ENCODE measurements at regions not wholly inside any gene's neighbourhood (a gene's known extent, or its start where the extent isn't known, plus 50 kb on each side); places are given as distances from the start of the nearest gene placed in this dataset.

DNA sequence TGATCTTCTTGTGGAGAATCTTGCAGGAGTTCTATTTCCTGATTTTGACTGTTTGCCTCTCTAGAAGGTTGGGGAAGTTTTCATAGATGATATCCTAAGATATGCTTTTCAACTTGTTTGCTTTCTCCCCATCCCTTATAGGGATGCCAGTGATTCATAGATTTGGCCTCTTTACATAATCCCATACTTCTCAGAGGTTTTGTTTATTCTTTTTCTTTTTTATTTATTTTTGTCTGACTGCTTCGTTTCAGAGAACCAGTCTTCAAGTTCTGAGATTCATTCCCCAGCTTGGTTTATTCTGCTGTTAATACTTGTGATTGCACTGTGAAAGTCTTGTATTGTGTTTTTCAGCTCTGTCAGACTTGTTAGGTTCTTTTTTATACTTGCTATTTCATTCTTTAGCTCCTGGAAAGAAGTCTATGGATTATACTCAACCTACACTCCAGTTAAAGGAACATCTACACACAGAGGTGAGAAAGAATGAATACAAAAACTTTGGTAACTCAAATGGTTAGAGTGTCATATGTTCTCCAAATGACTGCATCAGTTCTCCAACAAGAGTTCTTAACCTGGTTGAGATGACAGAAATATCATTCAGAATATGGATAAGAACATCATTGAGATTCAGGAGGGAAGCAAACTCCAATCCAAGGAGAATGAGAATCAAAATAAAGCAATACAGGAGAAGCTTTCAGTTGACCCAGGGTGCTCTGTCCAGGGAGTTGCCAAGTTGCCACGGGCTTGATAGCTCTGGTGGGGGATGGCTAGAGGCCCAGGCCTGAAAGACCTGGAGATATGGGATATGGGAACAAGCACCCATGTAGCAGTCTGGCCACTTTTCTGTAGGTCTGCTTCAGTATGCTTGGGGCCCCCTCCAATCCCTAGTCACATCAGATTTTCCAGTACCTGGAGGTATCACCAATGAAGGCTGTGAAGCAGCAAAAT lies 150.3 kb downstream of the AHR start:
- H3K4me2 ChIP-seq (ENCODE audit: low read length), result no peak overlapping the region
- no peaks in the 10 kb centered on the region for H3K27me3 ChIP-seq (ENCODE audit: low read depth, low read length)
- TF ChIP-seq, protein P1, sequence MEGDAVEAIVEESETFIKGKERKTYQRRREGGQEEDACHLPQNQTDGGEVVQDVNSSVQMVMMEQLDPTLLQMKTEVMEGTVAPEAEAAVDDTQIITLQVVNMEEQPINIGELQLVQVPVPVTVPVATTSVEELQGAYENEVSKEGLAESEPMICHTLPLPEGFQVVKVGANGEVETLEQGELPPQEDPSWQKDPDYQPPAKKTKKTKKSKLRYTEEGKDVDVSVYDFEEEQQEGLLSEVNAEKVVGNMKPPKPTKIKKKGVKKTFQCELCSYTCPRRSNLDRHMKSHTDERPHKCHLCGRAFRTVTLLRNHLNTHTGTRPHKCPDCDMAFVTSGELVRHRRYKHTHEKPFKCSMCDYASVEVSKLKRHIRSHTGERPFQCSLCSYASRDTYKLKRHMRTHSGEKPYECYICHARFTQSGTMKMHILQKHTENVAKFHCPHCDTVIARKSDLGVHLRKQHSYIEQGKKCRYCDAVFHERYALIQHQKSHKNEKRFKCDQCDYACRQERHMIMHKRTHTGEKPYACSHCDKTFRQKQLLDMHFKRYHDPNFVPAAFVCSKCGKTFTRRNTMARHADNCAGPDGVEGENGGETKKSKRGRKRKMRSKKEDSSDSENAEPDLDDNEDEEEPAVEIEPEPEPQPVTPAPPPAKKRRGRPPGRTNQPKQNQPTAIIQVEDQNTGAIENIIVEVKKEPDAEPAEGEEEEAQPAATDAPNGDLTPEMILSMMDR (IDR thresholded peaks at IDR 0.05; ENCODE audit: low read depth, low read length), result no peak
- TF ChIP-seq EZH2phosphoT487 (IDR thresholded peaks at IDR 0.05; ENCODE audit: low read depth), result no peak
- no peak overlapping the region for H2AFZ ChIP-seq (ENCODE audit: low read depth, low read length)
- H3K36me3 ChIP-seq (replicated peaks; ENCODE audit: low read depth, low read length), result peaks cover 7% of the 10 kb centered on the region
- no peaks in the 10 kb centered on the region for H3K4me1 ChIP-seq (ENCODE audit: low read length)
- 0 out of 2 replicates have a peak, but pooled peaks cover 4% of the 10 kb centered on the region for H3K9me3 ChIP-seq (ENCODE audit: insufficient read depth, low read length)
- no peak overlapping the region for H3K27ac ChIP-seq (ENCODE audit: low read length)
- H3K9ac ChIP-seq (ENCODE audit: low read length), result no peak overlapping the region
- no peak overlapping the region for H3K4me3 ChIP-seq (ENCODE audit: low read length)
- no peaks in the 10 kb centered on the region for H3K79me2 ChIP-seq (ENCODE audit: low read length)
- no peaks in the 10 kb centered on the region for H4K20me1 ChIP-seq (ENCODE audit: insufficient read depth, low read length)

DNA sequence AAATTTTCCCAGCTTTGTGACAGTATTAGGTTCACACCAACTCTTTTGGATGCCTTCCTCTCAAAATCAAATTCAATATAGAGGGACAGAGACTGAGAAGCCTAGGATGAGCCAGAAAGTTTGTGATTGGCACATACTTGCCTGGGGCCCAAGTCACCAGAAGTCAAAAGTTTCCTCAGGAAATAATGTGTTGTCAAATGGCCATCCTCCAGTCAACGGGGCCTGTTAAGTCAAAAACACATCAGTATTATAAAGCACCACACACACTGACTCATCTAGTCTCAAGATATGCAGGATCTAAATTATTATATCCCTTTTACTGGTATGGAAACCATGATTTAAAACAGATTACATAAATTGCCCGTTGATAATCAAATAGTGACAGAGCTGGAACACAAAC lies 158.1 kb downstream of the AHR start:
- no peaks in the 10 kb centered on the region for H3K9me3 ChIP-seq (ENCODE audit: insufficient read depth, low read length)
- no peaks in the 10 kb centered on the region for H3K4me1 ChIP-seq (ENCODE audit: low read length)
- H3K36me3 ChIP-seq (replicated peaks; ENCODE audit: low read depth, low read length), result peaks cover 2% of the 10 kb centered on the region
- no peak overlapping the region for H2AFZ ChIP-seq (ENCODE audit: low read depth, low read length)
- no peaks in the 10 kb centered on the region for H3K27me3 ChIP-seq (ENCODE audit: low read depth, low read length)
- no peak overlapping the region for H3K4me2 ChIP-seq (ENCODE audit: low read length)
- H3K4me3 ChIP-seq (ENCODE audit: low read length), result no peak overlapping the region
- H3K9ac ChIP-seq (ENCODE audit: low read length), result no peak overlapping the region
- H4K20me1 ChIP-seq (ENCODE audit: insufficient read depth, low read length), result no peaks in the 10 kb centered on the region
- H3K27ac ChIP-seq (ENCODE audit: low read length), result no peak overlapping the region
- no peaks in the 10 kb centered on the region for H3K79me2 ChIP-seq (ENCODE audit: low read length)
- no peak for TF ChIP-seq EZH2phosphoT487 (IDR thresholded peaks at IDR 0.05; ENCODE audit: low read depth)
- TF ChIP-seq, protein P1 (IDR thresholded peaks at IDR 0.05; ENCODE audit: low read depth, low read length), result no peak

DNA sequence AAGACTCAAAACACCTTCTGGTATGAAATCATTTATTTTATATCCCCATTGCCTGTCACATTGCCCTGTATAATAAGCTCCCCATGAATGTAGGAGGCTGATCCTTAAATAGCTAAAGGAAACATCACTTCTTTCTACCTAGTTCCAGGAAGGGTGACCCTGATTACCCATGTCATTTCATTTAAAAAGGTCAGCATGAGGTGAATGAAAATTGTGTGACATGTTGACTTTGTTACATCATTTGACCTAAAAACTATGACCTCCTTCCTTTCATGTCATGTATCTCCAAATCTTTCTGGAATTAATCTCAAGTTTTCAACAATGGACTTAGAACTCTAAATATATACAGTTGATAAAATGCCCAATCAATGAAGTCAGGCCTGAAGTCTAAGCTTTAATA lies 161.5 kb downstream of the AHR start:
- H3K36me3 ChIP-seq (replicated peaks; ENCODE audit: low read depth, low read length), result no peaks in the 10 kb centered on the region
- H2AFZ ChIP-seq (ENCODE audit: low read depth, low read length), result no peak overlapping the region
- H3K27ac ChIP-seq (ENCODE audit: low read length), result no peak overlapping the region
- no peaks in the 10 kb centered on the region for H3K9me3 ChIP-seq (ENCODE audit: insufficient read depth, low read length)
- H3K79me2 ChIP-seq (ENCODE audit: low read length), result no peaks in the 10 kb centered on the region
- H4K20me1 ChIP-seq (ENCODE audit: insufficient read depth, low read length), result no peaks in the 10 kb centered on the region
- H3K27me3 ChIP-seq (ENCODE audit: low read depth, low read length), result no peaks in the 10 kb centered on the region
- H3K4me3 ChIP-seq (ENCODE audit: low read length), result no peak overlapping the region
- no peak overlapping the region for H3K4me2 ChIP-seq (ENCODE audit: low read length)
- no peak for TF ChIP-seq EZH2phosphoT487 (IDR thresholded peaks at IDR 0.05; ENCODE audit: low read depth)
- H3K4me1 ChIP-seq (ENCODE audit: low read length), result no peaks in the 10 kb centered on the region
- no peak overlapping the region for H3K9ac ChIP-seq (ENCODE audit: low read length)

DNA sequence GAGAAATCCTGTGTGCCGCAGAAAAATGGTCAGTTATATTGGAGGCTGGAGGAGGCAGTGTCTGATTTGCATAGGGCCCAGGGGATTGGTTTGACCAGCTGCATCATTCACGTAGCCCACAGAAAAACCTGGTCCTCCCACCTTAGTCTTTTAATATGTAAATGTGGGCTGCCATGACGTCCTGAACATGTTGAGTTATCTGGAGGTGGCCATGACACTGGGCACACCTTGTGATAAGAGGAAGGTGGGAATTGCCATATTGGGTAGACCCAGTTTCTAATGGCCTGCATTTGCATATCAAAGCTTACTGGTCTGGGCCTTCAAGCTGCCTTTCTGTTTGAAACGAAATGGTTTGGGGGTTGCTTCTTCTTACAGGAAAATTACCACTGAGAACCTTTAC lies 162.2 kb downstream of the AHR start:
- H3K9ac ChIP-seq (ENCODE audit: low read length), result no peak overlapping the region
- H4K20me1 ChIP-seq (ENCODE audit: insufficient read depth, low read length), result no peaks in the 10 kb centered on the region
- TF ChIP-seq EZH2phosphoT487 (IDR thresholded peaks at IDR 0.05; ENCODE audit: low read depth), result no peak
- TF ChIP-seq, protein P1 (IDR thresholded peaks at IDR 0.05; ENCODE audit: low read depth, low read length), result no peak
- no peaks in the 10 kb centered on the region for H3K4me1 ChIP-seq (ENCODE audit: low read length)
- no peak overlapping the region for H3K4me3 ChIP-seq (ENCODE audit: low read length)
- H3K27me3 ChIP-seq (ENCODE audit: low read depth, low read length), result no peaks in the 10 kb centered on the region
- H3K27ac ChIP-seq (ENCODE audit: low read length), result no peak overlapping the region
- H3K79me2 ChIP-seq (ENCODE audit: low read length), result no peaks in the 10 kb centered on the region
- H3K9me3 ChIP-seq (ENCODE audit: insufficient read depth, low read length), result no peaks in the 10 kb centered on the region
- H2AFZ ChIP-seq (ENCODE audit: low read depth, low read length), result no peak overlapping the region
- no peak overlapping the region for H3K4me2 ChIP-seq (ENCODE audit: low read length)
- no peaks in the 10 kb centered on the region for H3K36me3 ChIP-seq (replicated peaks; ENCODE audit: low read depth, low read length)
